GM18951 (cell line): ENCODE measurements at regions not wholly inside any gene's neighbourhood (a gene's known extent, or its start where the extent isn't known, plus 50 kb on each side); places are given as distances from the start of the nearest gene placed in this dataset.

Experiments
- POLR2A ChIP-seq: IDR thresholded peaks from 4 replicates; pipeline ENCODE4 v1.6.1; 2011; ENCODE audit warnings: mild to moderate bottlenecking; ENCODE audit not compliant: insufficient read length, insufficient read depth; ENCODE audit errors: extremely low read depth
- in situ Hi-C: fragments of 300-500 bp; cut with MboI; formaldehyde crosslinking; loops from one replicate; pipeline ENCODE4 v1.12.0; 2022; ENCODE audit warnings: low sequenced_read_pairs, mixed read lengths, inconsistent platforms; ENCODE audit not compliant: unreplicated experiment

DNA sequence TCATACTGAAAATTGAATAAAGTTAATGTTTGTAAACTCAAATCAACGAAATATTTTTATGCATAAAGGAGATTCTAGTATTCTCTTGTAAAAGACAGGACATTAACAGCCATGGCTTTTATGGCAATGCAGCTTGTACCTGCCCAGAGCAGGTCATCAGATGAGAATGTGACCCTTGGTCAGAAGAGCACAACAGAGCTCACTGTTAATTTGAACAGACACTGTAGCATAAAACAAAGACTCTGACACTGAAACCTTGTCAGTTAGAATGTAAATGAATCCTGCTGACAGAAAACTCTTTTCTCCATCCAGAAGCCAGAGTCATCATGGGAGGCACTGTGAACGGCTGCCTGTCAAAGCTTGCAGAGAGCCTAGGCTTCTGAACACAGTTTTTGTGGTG lies 410.6 kb downstream of the RAP2B start:
- in situ Hi-C loops = no loop called here
- TF ChIP-seq POLR2A = no peak

DNA sequence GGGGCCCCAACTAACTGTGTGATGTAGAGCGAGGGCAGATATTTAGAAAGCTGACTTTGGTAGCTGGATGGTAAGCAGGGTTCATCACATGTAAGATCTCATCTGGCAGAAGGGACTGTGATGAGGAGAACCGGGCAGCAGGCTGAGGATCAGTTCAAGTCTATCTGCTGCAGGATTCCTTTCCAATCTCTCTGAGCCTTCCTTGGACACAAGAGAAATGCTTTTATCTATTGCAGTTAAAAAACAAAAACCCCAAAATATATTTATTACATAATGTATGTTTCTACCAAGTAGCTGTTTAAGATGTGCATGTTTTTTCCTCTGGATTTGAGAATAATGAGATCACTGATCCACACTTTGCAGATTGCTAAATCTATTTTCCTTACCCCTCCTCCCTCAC lies 411.5 kb downstream of the RAP2B start:
- TF ChIP-seq POLR2A = no peak
- in situ Hi-C loops = no loop called here

DNA sequence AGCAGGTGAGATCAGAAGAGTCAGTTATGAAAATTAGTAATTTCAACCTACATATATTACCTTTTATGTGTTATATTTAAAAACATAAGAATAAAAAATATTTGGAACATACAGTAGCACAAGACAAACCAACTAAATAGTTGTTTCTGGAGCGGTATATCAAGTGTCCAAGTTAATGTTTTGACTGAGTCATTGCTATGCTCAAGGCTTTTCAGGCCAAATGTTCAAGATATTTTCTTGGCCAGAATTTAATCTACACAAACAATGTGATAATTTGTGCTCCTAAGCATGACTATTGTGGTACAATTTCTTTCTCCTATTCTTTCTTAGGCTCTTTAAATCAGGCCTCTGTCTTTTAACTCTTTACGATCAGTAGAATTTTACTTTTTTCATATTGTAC lies 412.4 kb downstream of the RAP2B start:
- no peak for TF ChIP-seq POLR2A
- in situ Hi-C loops = no loop called here

DNA sequence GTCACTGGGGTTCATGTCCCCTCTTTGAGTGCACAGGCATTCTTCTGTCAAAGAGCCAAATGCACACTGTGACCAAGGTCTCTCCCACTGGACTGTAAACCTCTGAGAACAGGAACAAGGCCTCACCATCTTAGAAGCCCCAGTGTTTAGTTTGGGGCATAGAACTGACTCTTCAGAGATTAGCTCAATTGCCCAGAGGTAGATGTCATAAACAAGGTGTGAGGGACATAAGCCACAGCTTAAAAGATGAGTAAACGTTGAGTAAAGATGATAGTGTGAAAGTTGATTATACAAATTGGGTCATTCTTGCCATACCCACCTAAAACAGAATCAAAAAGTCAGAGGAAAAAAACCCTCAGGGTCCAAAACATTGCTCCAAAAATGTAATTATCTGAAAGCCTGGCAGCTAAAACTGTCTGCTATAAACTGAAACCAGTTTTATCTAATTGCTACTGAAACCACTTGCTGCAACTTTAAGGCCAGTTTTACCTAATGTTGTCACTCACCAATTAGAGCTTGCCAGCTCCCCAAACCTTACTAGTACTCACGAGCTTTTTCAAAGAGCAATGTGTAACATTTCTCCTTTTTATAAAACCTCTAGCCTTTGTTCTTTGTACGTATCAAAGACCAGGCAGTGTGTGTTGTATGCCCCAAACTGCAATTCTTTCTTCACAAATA lies 415.2 kb downstream of the RAP2B start:
- in situ Hi-C loops = loop anchor here (25.0 kb wide), 1 partner anchor 540 kb away; no protein-coding TSS in a partner anchor
- no peak for TF ChIP-seq POLR2A

DNA sequence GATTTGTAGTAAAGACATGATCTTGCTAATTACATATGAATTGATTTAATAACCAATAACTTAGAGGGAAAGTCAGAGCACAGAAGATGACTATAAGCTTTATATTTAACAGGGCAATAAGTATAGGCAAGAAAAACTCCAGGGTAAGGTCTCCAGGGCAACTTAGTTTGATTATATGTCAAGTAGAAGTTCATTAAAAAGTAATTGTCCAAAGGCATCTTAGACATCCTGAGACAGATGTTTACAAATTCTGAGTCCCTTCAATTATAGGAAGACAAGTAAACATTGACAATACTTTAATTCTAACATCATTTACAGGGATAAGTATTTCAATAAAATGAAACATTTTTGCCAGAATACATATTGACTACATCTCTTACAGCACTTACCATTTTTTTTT lies 416.0 kb downstream of the RAP2B start:
- TF ChIP-seq POLR2A = no peak
- in situ Hi-C loops = loop anchor here (25.0 kb wide), 1 partner anchor 541 kb away; no protein-coding TSS in a partner anchor

DNA sequence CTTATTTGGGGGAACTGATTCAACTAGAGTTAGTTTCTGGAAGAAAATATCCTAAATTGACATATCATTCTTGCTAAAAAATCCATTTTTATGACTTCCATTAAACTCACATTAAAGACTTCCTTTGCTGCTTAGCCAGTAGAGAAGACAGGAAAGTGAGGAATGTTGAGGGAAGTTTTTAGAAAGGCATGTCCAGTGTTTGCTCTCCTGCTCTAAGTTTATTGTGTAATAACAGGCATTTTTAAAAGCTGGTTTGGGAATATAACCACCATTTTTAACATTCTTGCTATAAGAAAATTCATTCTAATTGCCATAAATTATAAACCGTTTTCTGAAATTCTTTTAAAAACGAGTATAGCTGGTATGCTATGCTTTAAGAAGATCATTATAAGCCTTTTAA lies 428.0 kb downstream of the RAP2B start:
- no peak for TF ChIP-seq POLR2A
- in situ Hi-C loops = loop anchor here (25.0 kb wide), 1 partner anchor 553 kb away; no protein-coding TSS in a partner anchor

DNA sequence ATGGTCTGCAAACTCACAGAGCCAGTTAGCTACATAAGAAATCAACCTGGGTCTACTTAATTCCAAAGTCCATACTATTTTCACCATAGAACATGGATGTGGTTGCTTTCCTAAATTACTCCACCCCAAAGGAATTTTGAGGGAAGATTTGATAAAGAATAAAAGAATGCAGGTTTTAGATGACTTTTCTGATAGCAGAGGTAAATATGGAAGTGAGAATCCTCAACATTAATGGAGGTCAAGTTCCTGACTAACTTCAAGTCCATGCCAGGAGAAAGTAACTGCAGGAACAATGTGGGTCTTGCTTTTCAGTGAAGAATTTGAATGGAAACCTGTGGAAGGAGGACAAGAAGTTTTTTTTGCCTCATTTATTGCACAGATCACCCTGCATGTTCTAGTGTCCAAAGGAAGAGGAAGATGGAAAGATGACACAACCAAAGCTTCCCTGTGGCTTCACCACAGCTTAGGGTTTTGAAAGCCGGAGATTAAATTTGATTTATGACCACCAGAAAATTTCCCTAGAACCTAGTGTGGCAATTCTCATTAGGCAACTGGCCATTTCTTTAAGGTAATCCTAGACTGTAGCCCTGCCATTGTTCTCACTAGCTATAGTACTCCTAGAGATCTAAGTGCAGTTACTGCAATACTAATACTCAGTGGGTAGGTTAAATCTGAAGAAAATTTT lies 429.7 kb downstream of the RAP2B start:
- no peak for TF ChIP-seq POLR2A
- in situ Hi-C loops = loop anchor here (25.0 kb wide), 1 partner anchor 554 kb away; no protein-coding TSS in a partner anchor

DNA sequence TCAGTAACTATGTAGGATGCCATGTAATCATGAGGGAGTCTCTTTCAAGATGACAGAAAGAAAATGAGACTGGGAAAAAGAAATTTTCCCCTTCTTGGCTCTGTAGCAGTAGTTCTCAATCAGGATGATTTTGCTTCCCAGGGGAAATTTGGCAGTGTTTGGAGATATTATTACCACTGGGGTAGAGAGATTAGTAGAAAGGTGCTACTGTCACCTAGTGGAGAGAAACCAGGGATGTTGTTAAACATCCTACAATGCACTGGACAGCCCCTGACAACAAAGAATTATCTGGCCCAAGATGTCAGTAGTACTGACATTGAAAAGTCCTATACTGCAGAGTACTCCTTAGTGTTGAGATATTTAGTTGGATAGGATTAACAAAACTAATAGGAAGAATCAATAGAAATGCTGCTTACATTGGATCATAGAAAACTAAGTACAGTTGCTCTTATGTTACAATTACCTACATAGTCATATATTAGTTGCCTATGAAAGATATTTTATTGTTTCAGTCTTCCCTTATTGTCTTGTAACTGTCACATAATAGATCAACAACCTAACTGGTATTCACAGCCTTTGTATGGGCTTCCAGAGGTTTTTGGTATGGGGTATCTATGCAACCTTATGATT lies 433.3 kb downstream of the RAP2B start:
- in situ Hi-C loops = loop anchor here (25.0 kb wide), 1 partner anchor 558 kb away; no protein-coding TSS in a partner anchor

DNA sequence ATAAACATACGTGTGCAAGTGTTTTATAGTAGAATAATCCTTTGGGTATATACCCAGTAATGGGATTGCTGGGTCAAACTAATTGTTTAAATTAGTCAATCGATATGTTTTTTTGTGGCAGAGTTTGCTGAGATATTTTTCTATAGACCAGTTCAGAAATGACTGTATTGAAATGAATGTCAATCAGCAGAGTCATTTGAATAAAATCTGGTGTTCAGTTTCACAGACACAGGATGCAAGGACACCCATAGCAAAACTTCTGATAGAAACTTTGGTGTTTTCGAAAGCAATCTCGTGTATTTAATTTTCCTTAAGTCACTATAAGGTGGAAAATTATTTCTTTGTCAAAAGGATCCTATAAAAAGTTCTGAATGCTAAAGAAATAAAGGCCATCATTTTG lies 434.4 kb downstream of the RAP2B start:
- TF ChIP-seq POLR2A = no peak
- in situ Hi-C loops = loop anchor here (25.0 kb wide), 1 partner anchor 559 kb away; no protein-coding TSS in a partner anchor

More for the DNA sequence above, 433.3 kb downstream of the RAP2B start:
- no peak for TF ChIP-seq POLR2A

DNA sequence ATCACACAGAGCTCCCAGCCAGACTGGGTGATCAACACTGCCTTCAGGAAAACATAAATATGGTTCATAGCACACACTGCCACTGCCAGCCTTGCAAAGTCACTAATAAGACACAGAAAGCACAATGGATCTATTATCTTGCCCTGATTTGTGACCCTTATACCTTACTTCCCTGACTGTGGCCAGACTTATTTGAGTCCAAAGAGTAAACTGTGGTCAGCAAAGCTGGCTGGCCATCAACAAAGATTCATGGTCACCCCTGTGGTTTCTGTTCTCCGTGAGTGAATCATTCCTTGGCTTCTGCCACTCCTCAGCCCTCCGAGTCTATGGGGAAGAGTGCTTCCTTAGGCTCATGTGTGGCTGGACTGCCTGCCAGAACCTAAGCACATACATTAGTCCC lies 437.7 kb downstream of the RAP2B start:
- no peak for TF ChIP-seq POLR2A
- in situ Hi-C loops = loop anchor here (25.0 kb wide), 1 partner anchor 562 kb away; no protein-coding TSS in a partner anchor

DNA sequence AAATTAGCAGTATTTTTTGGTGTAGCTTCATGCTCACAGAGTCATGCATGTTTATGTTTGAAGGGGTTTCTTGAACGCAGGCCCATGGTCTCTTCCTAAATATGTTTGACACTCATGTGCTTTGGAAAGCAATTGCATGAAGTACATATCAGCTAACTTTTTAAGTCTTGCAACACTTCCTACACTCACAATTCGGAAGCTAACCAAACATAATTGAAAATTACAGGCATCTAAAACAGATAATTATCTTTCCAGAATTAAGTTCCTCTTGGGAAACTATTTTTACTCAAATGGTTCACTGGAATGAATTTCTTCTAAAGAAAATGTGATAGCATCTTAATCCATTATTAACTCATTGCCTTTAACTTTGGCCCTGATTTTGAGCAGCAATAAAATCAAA lies 438.9 kb downstream of the RAP2B start:
- in situ Hi-C loops = no loop called here

DNA sequence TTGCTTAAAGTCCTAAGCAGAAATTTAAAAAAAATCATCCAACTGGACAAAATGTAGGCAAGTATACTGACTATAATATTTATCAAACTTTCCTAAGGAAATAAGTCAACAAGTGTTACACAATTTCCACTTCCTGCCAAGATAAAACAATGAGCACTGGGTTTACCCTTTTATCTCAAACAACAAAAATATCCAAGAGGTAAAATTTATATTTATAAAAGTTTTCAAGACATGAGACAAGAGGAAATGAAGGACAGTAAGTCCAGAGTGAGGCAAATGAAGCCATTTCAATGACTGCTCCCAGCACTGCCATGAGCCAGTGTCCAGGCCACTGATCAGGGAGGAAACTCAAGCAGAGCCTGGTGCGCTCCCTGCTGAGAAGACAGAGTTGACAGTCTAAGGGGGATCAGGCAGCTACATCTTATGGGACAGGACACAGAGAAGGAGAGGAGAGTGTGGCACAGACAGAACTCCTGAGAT lies 439.4 kb downstream of the RAP2B start:
- TF ChIP-seq POLR2A = no peak
- in situ Hi-C loops = no loop called here

More for the DNA sequence above, 438.9 kb downstream of the RAP2B start:
- TF ChIP-seq POLR2A = no peak

DNA sequence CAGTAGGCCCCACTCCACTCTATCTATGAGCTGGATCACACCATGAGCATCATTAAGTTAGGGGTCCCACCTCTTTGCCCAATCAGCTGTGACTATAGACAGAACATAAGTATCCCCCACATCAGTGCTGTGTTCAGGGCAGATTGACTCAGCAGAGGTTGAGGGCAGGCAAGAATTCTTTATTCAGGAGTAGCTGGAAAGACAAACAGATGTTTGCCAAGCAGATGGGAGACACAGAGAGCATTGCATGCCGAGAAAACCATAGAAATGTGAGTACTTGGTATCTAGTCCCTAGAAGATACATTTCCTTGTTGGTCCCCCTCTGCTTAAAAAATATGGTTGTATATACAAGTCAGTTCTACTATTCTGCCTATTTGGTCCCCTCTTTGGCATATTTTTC lies 440.8 kb downstream of the RAP2B start:
- in situ Hi-C loops = no loop called here

More for the DNA sequence above, 440.8 kb downstream of the RAP2B start:
- TF ChIP-seq POLR2A = no peak
